ENCODE measurements at regions not wholly inside any gene's neighbourhood (a gene's known extent, or its start where the extent isn't known, plus 50 kb on each side); places are given as distances from the start of the nearest gene placed in this dataset.

DNA sequence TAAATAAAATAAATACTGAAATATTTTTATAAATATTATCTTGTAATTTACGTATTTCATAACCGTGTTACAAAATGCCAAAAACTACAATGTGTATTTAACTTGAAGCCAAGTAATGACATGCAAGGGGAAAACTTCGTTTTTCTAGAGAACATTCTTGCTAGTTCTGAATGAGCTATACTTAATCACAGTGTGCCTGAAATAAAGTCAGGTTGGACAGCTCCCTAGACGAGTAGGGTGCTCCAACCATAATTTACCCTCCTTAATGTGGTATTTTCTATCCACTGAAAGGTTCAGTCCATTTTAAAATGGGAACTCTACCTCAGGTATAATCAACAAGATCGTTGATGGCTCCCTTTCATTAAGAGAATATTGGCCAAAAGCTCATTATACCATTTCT lies 194.5 kb upstream of the AHR start:
- ChIA-PET RAD21 (ENCODE audit: low non-redundant PET in 1 of 2, low total read pairs in 2 of 2, uncharacterized antibody in 2 of 2, unreplicated experiment in 2 of 2) (no interaction called here), CTCF (interaction anchor here (1.0 kb wide), 1 partner anchor 41 kb away, joined by 3 read pairs; no protein-coding TSS in a partner anchor), POLR2A (no interaction called here)
- Histone ChIP-seq H3K9me3 (ENCODE audit: control insufficient read depth in 1 of 2, insufficient read depth in 1 of 2, low read depth in 1 of 2, low read length in 2 of 2) (no peaks in the 10 kb centered on the region), H3K79me2 (ENCODE audit: insufficient read depth, low read length) (no peaks in the 10 kb centered on the region), H3K4me2 (ENCODE audit: low read length) (no peak overlapping the region), H3K36me3 (ENCODE audit: control insufficient read depth in 1 of 2, insufficient read depth in 2 of 2, low read length in 2 of 2) (no peaks in the 10 kb centered on the region), H3K27ac (ENCODE audit: low read depth, low read length) (no peak overlapping the region), H3K4me1 (ENCODE audit: control insufficient read depth in 1 of 2, insufficient read depth in 2 of 2, low read length in 2 of 2) (peaks cover 14 to 15% of the 10 kb centered on the region in 2 experiments; a peak in 3 of 4 replicates), H3K9me2 (ENCODE audit: insufficient read depth) (no peaks in the 10 kb centered on the region), H3K9ac (ENCODE audit: low read length) (no peak overlapping the region), H4K20me1 (ENCODE audit: insufficient read depth) (no peaks in the 10 kb centered on the region), H3K4me3 (replicated peaks in 1 of 2; ENCODE audit: low read depth in 1 of 2, low read length in 2 of 2) (no peak overlapping the region), H3K27me3 (ENCODE audit: insufficient read depth, low read length) (no peaks in the 10 kb centered on the region), H2AFZ (ENCODE audit: low read depth, low read length, poor library complexity, severe bottlenecking) (no peak overlapping the region)
- TF ChIP-seq CTCF (IDR thresholded peaks at IDR 0.05 in 2 of 3, conservative IDR thresholded peaks at IDR 0.05 in 1 of 3; ENCODE audit: borderline replicate concordance in 1 of 3, insufficient read depth in 1 of 3, low read depth in 2 of 3, low read length in 2 of 3) (no peak), REST (IDR thresholded peaks at IDR 0.05; ENCODE audit: low read depth) (peak; percentile 36)
- ATAC-seq (no peak), DNase-seq (ENCODE audit: low read depth, low spot score) (no peak)
- intact Hi-C loops (cut with micrococcal nuclease): no loop called here
- no TSS peak for BruUV-seq (replicated peaks)

DNA sequence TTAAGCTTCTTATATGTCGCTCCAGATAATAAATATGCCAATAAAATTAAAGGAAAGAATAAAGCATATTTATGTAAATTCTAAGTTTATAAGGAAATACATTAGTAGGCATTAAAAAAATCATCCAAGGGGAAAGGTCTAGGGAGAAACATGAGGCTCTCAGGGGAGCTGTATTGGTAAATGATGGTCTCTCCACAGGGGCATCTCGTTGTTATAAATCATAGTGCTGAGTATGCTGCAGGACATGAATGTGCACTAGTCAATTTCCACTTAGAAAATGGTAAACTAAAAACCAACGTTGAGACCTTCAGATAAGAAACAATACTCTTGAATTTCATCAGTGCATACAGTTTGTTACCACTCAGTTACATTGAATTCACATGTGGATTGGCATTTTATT lies 194.0 kb upstream of the AHR start:
- intact Hi-C loops (cut with micrococcal nuclease): no loop called here
- H2AFZ ChIP-seq (ENCODE audit: low read depth, low read length, poor library complexity, severe bottlenecking): no peak overlapping the region
- ChIA-PET CTCF (no interaction called here), POLR2A (no interaction called here), RAD21 (ENCODE audit: low non-redundant PET in 1 of 2, low total read pairs in 2 of 2, uncharacterized antibody in 2 of 2, unreplicated experiment in 2 of 2) (no interaction called here)
- H3K4me3 ChIP-seq (replicated peaks in 1 of 2; ENCODE audit: low read depth in 1 of 2, low read length in 2 of 2): no peak overlapping the region
- no peaks in the 10 kb centered on the region for H3K79me2 ChIP-seq (ENCODE audit: insufficient read depth, low read length)
- H3K27me3 ChIP-seq (ENCODE audit: insufficient read depth, low read length): no peaks in the 10 kb centered on the region
- no peaks in the 10 kb centered on the region for H3K36me3 ChIP-seq (ENCODE audit: control insufficient read depth in 1 of 2, insufficient read depth in 2 of 2, low read length in 2 of 2)
- no peak overlapping the region for H3K4me2 ChIP-seq (ENCODE audit: low read length)
- DNase-seq (ENCODE audit: low read depth, low spot score) (no peak), ATAC-seq (no peak)
- H4K20me1 ChIP-seq (ENCODE audit: insufficient read depth): no peaks in the 10 kb centered on the region
- peaks cover 10 to 11% of the 10 kb centered on the region in 2 experiments; a peak in 3 of 4 replicates for H3K4me1 ChIP-seq (ENCODE audit: control insufficient read depth in 1 of 2, insufficient read depth in 2 of 2, low read length in 2 of 2)
- no TSS peak for BruUV-seq (replicated peaks)
- no peak overlapping the region for H3K27ac ChIP-seq (ENCODE audit: low read depth, low read length)
- H3K9me3 ChIP-seq (ENCODE audit: control insufficient read depth in 1 of 2, insufficient read depth in 1 of 2, low read depth in 1 of 2, low read length in 2 of 2): no peaks in the 10 kb centered on the region
- H3K9me2 ChIP-seq (ENCODE audit: insufficient read depth): no peaks in the 10 kb centered on the region
- no peak overlapping the region for H3K9ac ChIP-seq (ENCODE audit: low read length)
- no peak for TF ChIP-seq JUND (IDR thresholded peaks at IDR 0.05)
- TF ChIP-seq TCF7L2 (IDR thresholded peaks at IDR 0.05; ENCODE audit: borderline replicate concordance, extremely low read depth, insufficient read depth, insufficient read length): no peak
- no peak for TF ChIP-seq REST (IDR thresholded peaks at IDR 0.05; ENCODE audit: low read depth)
- no peak for TF ChIP-seq ELF1 (IDR thresholded peaks at IDR 0.05; ENCODE audit: borderline replicate concordance, low read depth)
- no peak for TF ChIP-seq RAD21 (IDR thresholded peaks at IDR 0.05; ENCODE audit: low read depth)
- no peak for TF ChIP-seq SRF (IDR thresholded peaks at IDR 0.05; ENCODE audit: low read depth)
- no peak for TF ChIP-seq EZH2 (IDR thresholded peaks at IDR 0.05)
- TF ChIP-seq, protein P1, sequence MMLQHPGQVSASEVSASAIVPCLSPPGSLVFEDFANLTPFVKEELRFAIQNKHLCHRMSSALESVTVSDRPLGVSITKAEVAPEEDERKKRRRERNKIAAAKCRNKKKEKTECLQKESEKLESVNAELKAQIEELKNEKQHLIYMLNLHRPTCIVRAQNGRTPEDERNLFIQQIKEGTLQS (IDR thresholded peaks at IDR 0.05): no peak
- no peak for TF ChIP-seq YY1 (IDR thresholded peaks at IDR 0.05; ENCODE audit: extremely low read depth, insufficient replicate concordance, low read depth, low read length)

Data from HCT116 (cell line).